ENCODE measurements at regions not wholly inside any gene's neighbourhood (a gene's known extent, or its start where the extent isn't known, plus 50 kb on each side); places are given as distances from the start of the nearest gene placed in this dataset.

DNA sequence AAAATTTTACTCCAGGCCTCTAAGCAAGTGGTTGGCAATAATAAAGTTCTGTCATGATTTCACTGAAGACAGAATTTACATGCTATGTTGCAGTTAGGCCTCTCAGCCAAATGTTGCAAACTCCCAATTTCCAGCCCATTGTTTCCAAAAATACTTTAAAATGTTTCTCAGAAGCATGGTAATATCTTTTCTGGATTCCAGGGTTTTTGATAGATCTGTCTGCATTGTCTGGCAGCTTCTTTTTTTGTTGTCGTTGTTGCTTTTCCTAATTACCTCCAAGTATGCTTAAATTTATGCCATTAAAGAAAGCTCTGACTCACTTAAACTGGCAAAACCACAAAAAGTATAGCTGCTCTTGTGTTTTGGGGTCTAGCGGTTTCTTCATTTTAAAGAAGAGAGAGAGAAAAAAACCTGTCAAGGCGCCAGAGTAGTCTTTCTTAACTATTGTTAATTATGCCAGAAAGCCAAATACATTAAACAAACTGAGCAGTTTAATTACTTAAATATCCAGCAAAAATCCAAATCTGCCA lies 97.0 kb downstream of the AGTR2 start:
- Histone ChIP-seq H3K4me3 (no peak overlapping the region), H3K27ac (replicated peaks) (no peak overlapping the region), H3K4me1 (no peaks in the 10 kb centered on the region), H3K36me3 (no peaks in the 10 kb centered on the region), H3K27me3 (ENCODE audit: low read depth) (no peaks in the 10 kb centered on the region), H3K9me3 (replicated peaks) (no peaks in the 10 kb centered on the region)
- intact Hi-C loops (cut with micrococcal nuclease) = no loop called here
- DNase-seq = no peak
- TF ChIP-seq, protein P1, sequence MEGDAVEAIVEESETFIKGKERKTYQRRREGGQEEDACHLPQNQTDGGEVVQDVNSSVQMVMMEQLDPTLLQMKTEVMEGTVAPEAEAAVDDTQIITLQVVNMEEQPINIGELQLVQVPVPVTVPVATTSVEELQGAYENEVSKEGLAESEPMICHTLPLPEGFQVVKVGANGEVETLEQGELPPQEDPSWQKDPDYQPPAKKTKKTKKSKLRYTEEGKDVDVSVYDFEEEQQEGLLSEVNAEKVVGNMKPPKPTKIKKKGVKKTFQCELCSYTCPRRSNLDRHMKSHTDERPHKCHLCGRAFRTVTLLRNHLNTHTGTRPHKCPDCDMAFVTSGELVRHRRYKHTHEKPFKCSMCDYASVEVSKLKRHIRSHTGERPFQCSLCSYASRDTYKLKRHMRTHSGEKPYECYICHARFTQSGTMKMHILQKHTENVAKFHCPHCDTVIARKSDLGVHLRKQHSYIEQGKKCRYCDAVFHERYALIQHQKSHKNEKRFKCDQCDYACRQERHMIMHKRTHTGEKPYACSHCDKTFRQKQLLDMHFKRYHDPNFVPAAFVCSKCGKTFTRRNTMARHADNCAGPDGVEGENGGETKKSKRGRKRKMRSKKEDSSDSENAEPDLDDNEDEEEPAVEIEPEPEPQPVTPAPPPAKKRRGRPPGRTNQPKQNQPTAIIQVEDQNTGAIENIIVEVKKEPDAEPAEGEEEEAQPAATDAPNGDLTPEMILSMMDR (IDR thresholded peaks at IDR 0.05; ENCODE audit: borderline replicate concordance) = no peak

DNA sequence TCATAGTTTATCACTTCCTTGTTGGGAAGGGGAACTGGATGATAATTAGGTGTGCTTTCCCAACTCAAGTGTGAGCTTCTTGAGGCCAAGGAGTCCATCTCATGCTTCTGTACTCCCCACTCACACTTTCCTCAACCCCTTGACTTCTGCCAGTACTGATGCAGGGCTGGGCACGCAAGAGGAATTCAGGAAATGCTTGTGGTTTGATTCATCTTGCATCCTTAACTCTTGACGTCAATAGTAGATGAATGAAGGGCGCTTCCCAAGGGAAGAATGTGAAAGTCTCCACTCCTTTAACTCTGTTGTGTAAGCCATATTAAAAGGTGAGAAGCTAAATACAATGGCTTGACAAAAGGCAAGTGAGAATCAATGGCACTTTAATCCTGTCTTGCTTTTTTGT lies 101.8 kb downstream of the AGTR2 start:
- H3K36me3 ChIP-seq = no peaks in the 10 kb centered on the region
- H3K4me1 ChIP-seq = no peaks in the 10 kb centered on the region
- H3K9me3 ChIP-seq (replicated peaks) = no peaks in the 10 kb centered on the region
- no peak overlapping the region for H3K27ac ChIP-seq (replicated peaks)
- no peaks in the 10 kb centered on the region for H3K27me3 ChIP-seq (ENCODE audit: low read depth)
- no peak overlapping the region for H3K4me3 ChIP-seq
- no peak for DNase-seq
- TF ChIP-seq, protein P1 (IDR thresholded peaks at IDR 0.05; ENCODE audit: borderline replicate concordance) = no peak
- intact Hi-C loops (cut with micrococcal nuclease) = no loop called here

DNA sequence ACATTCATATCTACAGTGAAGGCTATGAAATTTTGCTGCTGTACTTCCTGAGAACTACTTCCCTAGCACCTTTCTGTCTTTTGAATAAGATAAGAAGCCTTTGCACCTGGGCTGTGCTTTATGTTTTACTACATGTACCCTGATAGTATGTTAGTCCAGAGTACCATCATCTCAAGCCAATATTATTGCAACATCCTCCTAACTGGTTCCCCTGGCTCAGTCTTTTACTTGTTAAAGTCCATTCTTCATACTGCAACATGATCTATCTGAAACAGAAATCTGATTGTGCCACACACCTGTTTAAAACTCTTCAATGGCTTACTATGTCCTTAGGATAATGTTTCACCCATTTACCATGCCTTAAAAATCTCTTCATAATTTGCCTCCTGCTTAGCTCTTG lies 102.3 kb downstream of the AGTR2 start:
- DNase-seq = no peak
- Histone ChIP-seq H3K27ac (replicated peaks) (no peak overlapping the region), H3K4me1 (no peaks in the 10 kb centered on the region), H3K27me3 (ENCODE audit: low read depth) (no peaks in the 10 kb centered on the region), H3K4me3 (no peak overlapping the region), H3K36me3 (no peaks in the 10 kb centered on the region), H3K9me3 (replicated peaks) (no peaks in the 10 kb centered on the region)
- TF ChIP-seq, protein P1 (IDR thresholded peaks at IDR 0.05; ENCODE audit: borderline replicate concordance) = no peak
- intact Hi-C loops (cut with micrococcal nuclease) = no loop called here

DNA sequence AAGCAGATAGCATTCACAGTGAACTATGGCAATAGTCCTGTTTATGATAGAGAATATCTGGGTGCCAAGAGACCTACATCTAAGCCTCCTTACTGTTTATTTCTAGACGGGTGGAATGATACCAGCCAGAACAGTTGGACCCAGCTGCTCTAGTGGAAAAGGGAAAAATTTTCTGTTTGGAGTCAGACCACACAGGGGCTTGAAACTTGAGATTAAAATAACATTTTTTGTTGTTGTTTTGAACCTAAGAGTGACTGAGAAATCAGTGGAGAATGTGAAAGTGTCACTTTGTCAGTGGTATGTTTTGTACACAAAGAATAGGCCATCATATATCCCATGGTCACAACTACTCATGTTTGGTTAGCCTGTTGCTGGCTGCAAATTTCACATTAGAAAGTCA lies 105.7 kb downstream of the AGTR2 start:
- H3K27me3 ChIP-seq (ENCODE audit: low read depth) = no peaks in the 10 kb centered on the region
- no peak overlapping the region for H3K4me3 ChIP-seq
- DNase-seq = no peak
- H3K9me3 ChIP-seq (replicated peaks) = no peaks in the 10 kb centered on the region
- TF ChIP-seq, protein P1 (IDR thresholded peaks at IDR 0.05; ENCODE audit: borderline replicate concordance) = no peak
- H3K27ac ChIP-seq (replicated peaks) = no peak overlapping the region
- H3K36me3 ChIP-seq = no peaks in the 10 kb centered on the region
- no peaks in the 10 kb centered on the region for H3K4me1 ChIP-seq
- intact Hi-C loops (cut with micrococcal nuclease) = no loop called here

DNA sequence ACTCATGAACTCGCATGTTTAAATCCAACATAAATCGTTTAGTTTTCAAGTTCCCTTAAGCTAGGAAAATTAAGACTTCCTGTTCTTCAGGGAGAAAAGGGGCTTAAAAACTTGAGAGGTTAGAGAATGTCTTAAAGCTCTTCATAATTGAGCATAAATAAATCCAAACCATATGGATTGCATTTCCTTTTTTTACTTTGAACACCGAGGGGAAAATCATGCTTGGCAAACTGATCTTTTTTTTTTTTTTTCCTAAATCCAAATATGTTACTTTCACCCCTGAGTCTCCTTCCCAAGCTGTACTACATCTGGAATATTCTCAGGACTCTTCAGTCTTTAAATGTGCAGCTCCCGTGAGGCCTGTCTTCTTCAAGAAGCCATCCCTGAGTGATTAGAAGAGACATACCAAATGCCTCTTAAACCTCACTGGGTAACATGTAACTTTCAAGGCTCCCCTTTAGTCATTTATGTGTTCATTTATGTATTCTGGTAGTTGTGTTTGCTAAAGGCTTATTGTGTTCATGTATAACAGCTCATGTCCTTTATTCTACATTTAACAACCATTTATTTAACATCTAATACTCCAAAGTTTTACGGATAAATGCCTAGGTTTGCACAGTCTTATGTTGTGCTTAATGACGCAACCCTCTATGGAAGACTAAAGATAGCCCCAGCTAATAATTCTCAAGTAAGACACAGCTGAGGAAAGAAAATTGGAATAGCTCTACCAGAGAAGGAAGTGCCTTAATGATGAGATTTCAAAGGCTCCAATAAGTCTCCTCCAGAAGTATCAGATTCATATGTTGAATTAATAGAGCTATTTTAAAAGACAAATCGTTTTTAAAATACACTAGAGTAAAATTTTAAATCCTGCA lies 107.0 kb downstream of the AGTR2 start:
- no peak overlapping the region for H3K27ac ChIP-seq (replicated peaks)
- no peaks in the 10 kb centered on the region for H3K9me3 ChIP-seq (replicated peaks)
- DNase-seq = no peak
- no peaks in the 10 kb centered on the region for H3K4me1 ChIP-seq
- TF ChIP-seq, protein P1 (IDR thresholded peaks at IDR 0.05; ENCODE audit: borderline replicate concordance) = no peak
- intact Hi-C loops (cut with micrococcal nuclease) = no loop called here
- no peaks in the 10 kb centered on the region for H3K27me3 ChIP-seq (ENCODE audit: low read depth)
- H3K4me3 ChIP-seq = no peak overlapping the region
- H3K36me3 ChIP-seq = no peaks in the 10 kb centered on the region

All from left ventricle myocardium inferior (tissue), 1 donor.